Stimulated activated CD8-positive, alpha-beta memory T cell treated with anti-CD3 and anti-CD28 coated beads, Interleukin-4, amount 100 ng/mL, for 48 hours (primary cell): ENCODE measurements at regions not wholly inside any gene's neighbourhood (a gene's known extent, or its start where the extent isn't known, plus 50 kb on each side); places are given as distances from the start of the nearest gene placed in this dataset.
A peak's percentile ranks its signal among the peaks of the same experiment; 100 is the strongest.

Source experiments
- DNase-seq: peaks from one replicate; pipeline ENCODE4 v3.0.0-alpha.2; 2020

GRCh38 chr11:116276051-116277044 is 496.4 kb downstream of the BUD13 start:
- DNase-seq, result peak; percentile 91

GRCh38 chr11:116275635-116276034 is 497.2 kb downstream of the BUD13 start:
- no peak for DNase-seq

GRCh38 chr11:116274521-116274920 is 498.3 kb downstream of the BUD13 start:
- no peak for DNase-seq

- no peak for DNase-seq
These were observed 500.5 kb downstream of the BUD13 start for GRCh38 chr11:116272181-116272789.

- DNase-seq, result no peak
These were observed 501.3 kb downstream of the BUD13 start for GRCh38 chr11:116271479-116271878.

GRCh38 chr11:116267146-116267545 is 505.6 kb downstream of the BUD13 start:
- no peak for DNase-seq

GRCh38 chr11:116263770-116264169 is 509.0 kb downstream of the BUD13 start:
- no peak for DNase-seq

- no peak for DNase-seq
These were observed 509.8 kb downstream of the BUD13 start for GRCh38 chr11:116263019-116263418.

- no peak for DNase-seq
These were observed 510.4 kb downstream of the BUD13 start for GRCh38 chr11:116262370-116262769.

GRCh38 chr11:116261606-116262005 is 511.2 kb downstream of the BUD13 start:
- no peak for DNase-seq

- DNase-seq, result no peak
These were observed 514.0 kb downstream of the BUD13 start for GRCh38 chr11:116258821-116259220.

- DNase-seq, result no peak
These were observed 514.9 kb downstream of the BUD13 start for GRCh38 chr11:116257883-116258282.

GRCh38 chr11:116257092-116257491 is 515.7 kb downstream of the BUD13 start:
- no peak for DNase-seq

GRCh38 chr11:116256215-116256614 is 516.6 kb downstream of the BUD13 start:
- no peak for DNase-seq

- DNase-seq, result no peak
These were observed 517.4 kb downstream of the BUD13 start for GRCh38 chr11:116255321-116255953.

- DNase-seq, result no peak
These were observed 522.6 kb downstream of the BUD13 start for GRCh38 chr11:116250155-116250554.

- no peak for DNase-seq
These were observed 523.2 kb downstream of the BUD13 start for GRCh38 chr11:116249561-116249960.

GRCh38 chr11:116244889-116245288 is 527.9 kb downstream of the BUD13 start:
- DNase-seq, result no peak

GRCh38 chr11:116244439-116244838 is 528.3 kb downstream of the BUD13 start:
- DNase-seq, result no peak

GRCh38 chr11:116243991-116244390 is 528.8 kb downstream of the BUD13 start:
- no peak for DNase-seq

- DNase-seq, result no peak
These were observed 530.8 kb downstream of the BUD13 start for GRCh38 chr11:116242006-116242405.

GRCh38 chr11:116240710-116241109 is 532.1 kb downstream of the BUD13 start:
- DNase-seq, result no peak

- DNase-seq, result no peak
These were observed 533.5 kb downstream of the BUD13 start for GRCh38 chr11:116239247-116239646.
